NOMO-1 treated with dmso at 0.1 percent for 144 hours (cell line): ENCODE measurements at regions not wholly inside any gene's neighbourhood (a gene's known extent, or its start where the extent isn't known, plus 50 kb on each side); places are given as distances from the start of the nearest gene placed in this dataset.
A peak's percentile ranks its signal among the peaks of the same experiment; 100 is the strongest.

Source experiments
- DNase-seq: peaks from one replicate; lab custom pipeline; 2025; ENCODE audit not compliant: unreplicated experiment; lab: John Stamatoyannopoulos, UW

DNA sequence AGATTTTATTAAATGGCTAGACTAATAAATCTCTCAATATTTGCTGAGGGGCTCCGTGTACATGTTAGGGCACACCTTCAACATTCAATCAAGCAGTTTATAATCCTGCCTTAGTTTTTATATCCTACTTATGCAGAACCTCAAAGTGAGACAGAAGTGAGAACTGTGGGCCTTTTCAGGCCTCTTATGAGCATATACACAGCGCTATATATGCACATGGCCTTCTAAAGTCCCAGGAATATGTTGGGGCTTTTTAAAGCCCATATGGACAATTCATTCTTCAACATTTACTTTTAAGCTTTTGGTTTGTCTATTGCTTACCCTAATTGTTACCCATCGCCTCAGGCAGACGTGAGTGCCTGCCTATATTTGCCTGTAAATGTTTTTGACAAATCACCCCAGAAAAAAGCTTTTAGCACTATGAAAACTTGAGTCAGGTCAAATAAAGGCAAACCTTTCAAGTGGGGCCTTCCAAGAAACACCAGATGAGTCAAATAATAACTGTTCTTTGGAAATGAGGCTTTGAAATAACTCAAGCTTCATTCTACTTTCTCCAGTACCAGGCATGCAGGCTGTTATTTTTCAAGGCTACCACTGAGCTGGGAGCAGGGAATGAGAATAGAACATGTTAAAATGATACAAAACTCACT, 58.2 kb downstream of the ESM1 start:
- no peak for DNase-seq

DNA sequence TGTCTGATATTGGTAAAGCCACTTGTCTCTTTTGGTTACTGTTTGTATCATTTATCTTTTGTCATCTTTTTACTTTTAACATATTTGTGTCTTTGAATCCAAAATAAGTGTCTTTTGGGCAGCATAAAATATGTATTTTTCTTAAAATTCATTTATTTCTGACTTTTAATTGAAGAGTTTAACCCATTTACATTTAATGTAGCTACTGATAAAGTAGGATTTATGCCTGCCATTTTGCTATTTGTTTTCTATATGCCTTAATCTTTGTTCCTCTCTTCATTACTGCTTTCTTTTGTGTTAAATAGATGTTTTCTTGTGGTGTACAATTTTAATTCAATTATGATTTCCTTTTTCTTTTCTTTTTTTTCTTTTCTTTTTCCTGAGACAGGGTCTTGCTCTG, 60.9 kb downstream of the ESM1 start:
- no peak for DNase-seq

DNA sequence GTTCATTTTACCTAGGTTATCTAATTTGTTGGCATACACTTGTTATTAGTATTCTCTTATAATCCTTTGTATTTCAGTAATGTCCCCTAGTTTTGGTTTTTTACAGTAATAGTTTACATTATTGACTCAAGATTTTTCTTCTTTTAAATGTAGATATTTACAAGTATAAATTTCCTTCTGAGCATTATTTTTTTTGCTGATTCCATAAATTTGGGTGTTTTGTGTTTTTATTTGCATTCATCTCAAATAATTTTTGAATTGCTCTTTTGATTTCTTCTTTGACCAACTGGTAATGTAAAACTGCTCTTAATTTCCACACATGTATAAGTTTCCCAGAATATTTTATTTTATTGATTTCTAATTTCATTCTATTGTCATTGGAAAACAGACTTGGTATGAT, 68.1 kb downstream of the ESM1 start:
- DNase-seq, result no peak

GRCh38 chr5:54915466-54916027, 69.8 kb downstream of the ESM1 start:
- no peak for DNase-seq

- no peak for DNase-seq
Measured at GRCh38 chr5:54912021-54912420, 73.4 kb downstream of the ESM1 start.

- DNase-seq, result no peak
Measured at GRCh38 chr5:54909911-54910870, 75.2 kb downstream of the ESM1 start.

- no peak for DNase-seq
Measured at GRCh38 chr5:54908774-54909525, 76.4 kb downstream of the ESM1 start.

GRCh38 chr5:54905942-54906537, 79.4 kb downstream of the ESM1 start:
- peak; percentile 13 for DNase-seq

DNA sequence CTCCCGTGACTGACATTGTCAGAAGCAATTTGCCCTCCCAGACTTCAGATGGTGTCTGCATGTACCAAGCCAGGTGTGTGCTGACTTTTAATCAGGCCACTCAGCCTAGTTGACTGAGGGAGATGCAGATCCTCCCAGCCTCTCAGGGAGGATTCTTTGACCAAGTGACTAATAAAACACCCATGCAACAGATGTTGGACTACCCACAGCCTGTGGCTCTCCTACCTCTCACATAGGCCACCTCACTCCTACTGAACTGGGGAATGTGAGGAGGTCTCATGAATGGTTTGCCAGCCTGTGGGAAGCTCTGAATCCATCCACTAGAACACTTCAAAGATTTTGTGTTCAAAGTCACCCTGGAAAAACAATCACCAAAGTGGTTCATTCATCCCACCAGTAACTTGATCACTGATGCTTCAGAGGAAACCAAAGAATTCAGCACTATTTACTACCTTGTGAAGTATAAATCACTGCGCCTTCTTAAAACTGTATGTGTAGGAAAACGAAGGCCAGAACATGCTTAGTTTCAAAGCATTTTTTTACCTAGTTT, 80.1 kb downstream of the ESM1 start:
- DNase-seq, result no peak

DNA sequence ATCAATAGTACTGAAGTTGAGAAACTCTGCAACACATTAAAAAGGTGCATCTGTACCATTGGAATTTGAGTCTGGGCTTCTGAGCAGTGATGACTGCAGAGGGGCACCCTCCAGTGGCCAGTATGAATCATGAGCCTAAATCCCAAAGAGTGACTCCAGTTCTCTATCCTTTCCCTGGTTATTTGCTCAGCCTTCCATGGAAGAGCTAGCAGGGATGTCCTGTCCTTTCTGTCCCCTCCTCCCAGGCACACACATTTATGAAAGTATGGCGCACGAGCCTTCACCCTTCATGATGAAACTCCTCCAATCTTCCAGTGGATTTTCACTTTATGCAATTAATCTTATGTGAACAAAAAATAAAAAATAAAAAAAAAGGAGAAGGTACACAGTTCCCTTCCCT, 81.0 kb downstream of the ESM1 start:
- no peak for DNase-seq

DNA sequence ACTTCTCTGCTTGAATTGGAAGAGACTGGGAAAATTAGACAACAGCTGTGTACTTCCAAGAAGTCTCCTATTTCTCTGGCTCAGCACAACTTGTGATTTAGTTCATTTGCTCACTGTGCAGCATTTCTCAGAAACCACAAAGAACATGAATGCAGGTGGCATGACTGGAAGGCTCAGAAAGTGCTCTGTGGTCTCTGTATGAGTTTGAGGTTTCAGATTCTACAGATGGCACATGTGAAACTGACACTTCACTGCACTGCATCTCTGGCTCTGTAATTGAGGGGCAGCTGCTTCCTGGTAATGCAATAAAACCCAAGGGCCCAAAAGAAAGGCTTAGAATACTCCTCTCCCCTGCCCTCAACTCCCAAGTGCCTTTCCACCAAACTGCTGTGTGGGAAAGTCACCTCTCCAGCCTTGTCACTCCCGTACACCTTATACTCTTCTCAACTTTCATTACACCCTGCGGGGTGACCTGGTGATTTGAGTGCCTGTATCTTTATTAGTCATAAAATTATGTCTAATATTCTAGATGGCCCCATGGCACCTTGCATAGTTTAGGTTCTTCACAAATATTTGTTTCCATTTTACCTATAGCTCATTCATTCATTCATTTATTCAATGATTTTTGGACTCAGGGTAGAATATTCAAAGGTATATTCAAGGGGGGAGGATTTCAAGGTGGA, 82.5 kb downstream of the ESM1 start:
- DNase-seq, result peak; percentile 32

DNA sequence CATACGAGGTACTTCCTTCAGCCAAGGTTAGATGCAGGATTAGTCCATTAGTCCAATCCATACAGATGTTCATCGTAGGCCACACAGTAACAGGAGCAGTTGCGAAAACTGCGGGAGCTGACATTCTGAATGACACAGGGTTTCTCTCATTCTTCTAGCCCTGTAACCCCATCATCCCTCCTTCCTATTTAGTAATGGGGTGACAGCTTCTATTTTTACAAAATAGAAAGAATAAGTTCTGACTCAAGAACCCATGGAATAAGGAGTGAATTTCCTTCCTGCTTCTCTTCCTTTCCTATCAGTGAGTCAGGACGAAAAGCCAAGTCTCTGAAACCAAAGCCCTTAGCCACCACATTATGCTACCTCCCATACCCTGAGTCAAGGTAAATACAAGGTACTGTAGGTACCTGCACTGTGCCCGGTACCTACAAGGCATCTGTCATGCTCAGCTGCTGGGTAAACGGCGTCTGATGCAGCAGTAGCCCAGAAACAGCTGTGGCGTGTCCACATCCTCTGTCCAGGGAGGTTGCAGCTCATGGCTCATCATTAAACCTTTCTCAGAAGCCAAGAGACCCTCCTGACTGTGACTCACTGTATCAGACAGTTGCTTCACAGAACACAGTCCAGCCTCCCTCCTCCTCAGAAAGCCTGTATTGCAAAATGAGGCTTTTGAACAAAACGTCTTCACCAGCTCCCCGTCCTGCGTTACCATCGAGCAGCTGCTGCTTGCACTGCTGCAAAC, 84.2 kb downstream of the ESM1 start:
- DNase-seq, result peak; percentile 52

GRCh38 chr5:54897001-54897400, 88.4 kb downstream of the ESM1 start:
- DNase-seq, result no peak

DNA sequence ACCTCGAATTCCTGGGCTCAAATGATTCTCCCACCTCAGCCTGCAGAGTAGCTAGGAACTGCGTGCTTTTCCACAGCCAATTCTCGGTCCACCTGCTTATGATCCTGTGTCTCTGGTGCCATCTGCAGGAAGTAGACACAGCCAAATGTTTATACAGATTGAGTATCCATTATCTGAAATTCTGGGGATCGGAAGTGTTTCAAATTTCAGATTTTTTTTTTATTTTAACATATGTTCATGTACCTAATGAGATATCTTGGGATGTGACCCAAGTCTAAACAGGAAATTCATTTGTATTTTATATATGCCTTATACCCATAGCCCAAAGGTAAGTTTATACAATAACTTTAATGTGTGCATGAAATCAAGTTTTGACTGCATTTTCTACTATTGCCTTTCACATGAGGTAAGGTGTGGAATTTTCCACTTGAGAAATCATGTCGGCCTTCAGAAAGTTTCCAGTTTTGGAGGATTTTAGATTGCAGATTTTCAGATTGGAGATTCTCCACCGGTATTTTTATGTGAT, 89.5 kb downstream of the ESM1 start:
- no peak for DNase-seq

GRCh38 chr5:54894957-54895815, 90.2 kb downstream of the ESM1 start:
- DNase-seq, result no peak

- no peak for DNase-seq
Measured at GRCh38 chr5:54889826-54890225, 95.6 kb downstream of the ESM1 start.

GRCh38 chr5:54887663-54888062, 97.7 kb downstream of the ESM1 start:
- no peak for DNase-seq

GRCh38 chr5:54886866-54887265, 98.5 kb downstream of the ESM1 start:
- DNase-seq, result no peak
